DMS79 treated with DMSO at 0.1 percent for 48 hours (cell line): ENCODE measurements at regions not wholly inside any gene's neighbourhood (a gene's known extent, or its start where the extent isn't known, plus 50 kb on each side); places are given as distances from the start of the nearest gene placed in this dataset.

Experiments used
- DNase-seq: peaks from one replicate; lab custom pipeline; 2025; lab: John Stamatoyannopoulos, UW

- DNase-seq, result no peak
Measured at GRCh38 chr1:224504297-224505041, 69.9 kb upstream of the WDR26 start.

- DNase-seq, result no peak
Measured at GRCh38 chr1:224505454-224506093, 71.0 kb upstream of the WDR26 start.

- DNase-seq, result no peak
Measured at GRCh38 chr1:224506141-224506814, 71.7 kb upstream of the WDR26 start.

GRCh38 chr1:224507771-224508523, 73.3 kb upstream of the WDR26 start:
- no peak for DNase-seq

- no peak for DNase-seq
Measured at GRCh38 chr1:224509907-224510306, 75.3 kb upstream of the WDR26 start.

GRCh38 chr1:224510880-224511645, 76.5 kb upstream of the WDR26 start:
- no peak for DNase-seq

- no peak for DNase-seq
Measured at GRCh38 chr1:224512600-224513151, 78.1 kb upstream of the WDR26 start.

GRCh38 chr1:224513383-224513782, 78.8 kb upstream of the WDR26 start:
- DNase-seq, result no peak

- peak; percentile 58 for DNase-seq
Measured at GRCh38 chr1:224513787-224514209, 79.2 kb upstream of the WDR26 start.

GRCh38 chr1:224517171-224517570, 82.6 kb upstream of the WDR26 start:
- DNase-seq, result no peak

- no peak for DNase-seq
Measured at GRCh38 chr1:224518528-224518927, 83.9 kb upstream of the WDR26 start.

- no peak for DNase-seq
Measured at GRCh38 chr1:224519874-224520273, 85.3 kb upstream of the WDR26 start.

- DNase-seq, result no peak
Measured at GRCh38 chr1:224520808-224521207, 86.2 kb upstream of the WDR26 start.

GRCh38 chr1:224521904-224522734, 87.5 kb upstream of the WDR26 start:
- no peak for DNase-seq

GRCh38 chr1:224523676-224524075, 89.1 kb upstream of the WDR26 start:
- DNase-seq, result no peak

- DNase-seq, result no peak
Measured at GRCh38 chr1:224524679-224525078, 90.1 kb upstream of the WDR26 start.

GRCh38 chr1:224525411-224526040, 90.6 kb upstream of the CNIH3 start:
- no peak for DNase-seq

GRCh38 chr1:224526771-224527170, 89.3 kb upstream of the CNIH3 start:
- DNase-seq, result no peak

- no peak for DNase-seq
Measured at GRCh38 chr1:224528900-224529299, 87.2 kb upstream of the CNIH3 start.

- DNase-seq, result no peak
Measured at GRCh38 chr1:224529844-224530243, 86.3 kb upstream of the CNIH3 start.
